Islet precursor cell (in vitro differentiated cells): ENCODE measurements at regions not wholly inside any gene's neighbourhood (a gene's known extent, or its start where the extent isn't known, plus 50 kb on each side); places are given as distances from the start of the nearest gene placed in this dataset.
"Not testable (repeated sequence)": the region's sequence is repeated elsewhere in the genome, so short reads cannot be mapped to it uniquely, and the experiment has no call there.

ENCODE experiments used
- DNase-seq: peaks from one replicate; pipeline ENCODE4 v3.0.0-alpha.2; 2018

DNA sequence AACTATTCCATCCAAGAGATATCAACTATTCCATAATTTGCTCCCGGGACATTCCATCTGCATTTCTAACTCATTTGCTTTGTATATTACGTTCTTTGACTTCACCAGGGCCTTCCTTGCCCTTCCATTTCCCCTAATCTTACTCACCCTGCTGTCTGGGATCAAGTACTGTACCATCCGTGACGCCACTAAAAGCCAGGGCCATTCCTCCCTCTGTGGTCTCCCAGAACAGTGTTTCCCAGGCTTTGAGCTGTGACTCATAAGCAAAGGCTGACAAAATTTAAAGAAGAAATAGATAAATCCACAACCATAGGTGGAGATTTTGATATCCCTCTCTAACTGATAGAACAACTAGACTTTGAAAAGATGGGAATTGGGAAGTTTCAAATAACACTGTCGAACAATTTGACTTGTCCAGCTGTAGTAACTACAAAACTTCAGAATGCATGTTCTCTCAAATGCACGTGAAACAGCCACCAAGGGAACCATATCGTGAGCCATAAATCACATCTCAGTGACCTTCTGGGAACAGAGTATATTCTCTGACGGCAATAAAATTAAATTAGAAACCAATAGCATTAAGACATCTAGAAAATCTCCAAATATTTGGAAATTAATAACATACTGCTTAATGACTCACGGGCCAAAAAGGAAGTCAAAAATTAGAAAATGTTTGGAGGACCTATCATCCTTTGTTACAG, 501.0 kb downstream of the SETD4 start:
- peak; percentile 73 for DNase-seq

DNA sequence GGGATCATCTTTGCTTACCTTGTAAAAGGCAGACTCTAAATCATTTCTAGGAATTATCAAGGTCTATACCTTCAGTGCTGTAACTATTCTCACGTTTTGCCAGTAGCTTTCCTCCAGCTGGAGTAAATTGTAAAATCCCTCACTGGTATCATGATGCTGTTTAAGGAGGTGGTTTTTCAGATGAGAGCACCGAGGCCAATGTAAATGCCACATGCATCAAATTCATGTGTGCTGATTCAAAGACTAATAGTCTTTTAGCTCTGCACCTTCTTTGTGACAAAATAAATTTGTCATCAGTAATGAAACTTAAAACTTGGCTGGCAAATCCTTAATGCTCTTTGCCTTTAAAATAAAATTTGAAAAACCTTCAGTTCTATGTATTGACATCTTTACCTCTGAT, 503.8 kb downstream of the SETD4 start:
- no peak for DNase-seq

DNA sequence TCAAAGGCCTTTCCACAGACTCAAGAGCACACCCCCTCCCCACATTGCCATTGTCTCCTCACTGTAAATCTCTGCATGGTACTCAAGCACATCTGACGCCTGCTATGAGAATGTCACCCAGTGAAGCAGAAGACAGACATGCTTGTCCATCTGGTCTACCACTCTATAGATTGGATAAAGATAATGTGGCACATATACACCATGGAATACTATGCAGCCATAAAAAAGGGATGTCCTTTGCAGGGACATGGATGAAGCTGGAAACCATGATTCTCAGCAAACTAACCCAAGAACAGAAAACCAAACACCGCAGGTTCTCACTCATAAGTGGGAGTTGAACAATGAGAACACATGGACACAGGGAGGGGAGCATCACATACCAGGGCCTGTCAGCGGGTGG, 503.4 kb upstream of the RUNX1 start:
- DNase-seq, result not testable (repeated sequence)

DNA sequence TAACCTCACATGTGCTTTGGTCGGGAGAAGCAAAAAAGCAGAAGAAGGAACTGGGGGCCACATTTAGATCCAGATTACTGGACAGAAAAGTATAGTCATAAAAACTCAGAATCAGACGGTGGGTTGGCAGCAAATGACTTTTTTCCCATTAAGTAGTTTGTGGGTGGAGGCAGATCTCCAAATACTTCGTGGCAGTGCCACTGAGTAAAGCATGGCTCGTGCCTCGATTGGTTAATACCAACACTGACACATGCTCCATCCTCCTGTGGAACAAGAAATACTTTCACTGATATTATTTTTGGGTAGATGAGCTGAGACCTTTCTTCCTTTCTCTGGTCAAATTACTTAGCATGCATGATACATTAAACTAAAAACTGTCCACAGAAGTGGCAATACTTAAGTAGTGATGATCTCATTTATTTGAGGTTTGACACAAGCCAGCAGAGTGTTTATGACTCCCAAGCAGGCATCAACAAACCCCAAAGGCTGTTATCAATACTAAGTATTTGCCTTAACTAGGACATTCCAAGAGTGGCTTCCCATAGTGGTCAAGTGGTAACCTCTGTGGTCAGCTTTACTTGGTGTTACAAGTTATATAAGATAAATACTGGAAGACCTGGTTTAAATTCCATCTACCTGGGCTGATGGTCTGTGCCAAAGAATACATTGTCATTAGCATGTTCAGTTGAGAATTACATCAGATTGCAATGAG, 500.0 kb upstream of the RUNX1 start:
- no peak for DNase-seq

DNA sequence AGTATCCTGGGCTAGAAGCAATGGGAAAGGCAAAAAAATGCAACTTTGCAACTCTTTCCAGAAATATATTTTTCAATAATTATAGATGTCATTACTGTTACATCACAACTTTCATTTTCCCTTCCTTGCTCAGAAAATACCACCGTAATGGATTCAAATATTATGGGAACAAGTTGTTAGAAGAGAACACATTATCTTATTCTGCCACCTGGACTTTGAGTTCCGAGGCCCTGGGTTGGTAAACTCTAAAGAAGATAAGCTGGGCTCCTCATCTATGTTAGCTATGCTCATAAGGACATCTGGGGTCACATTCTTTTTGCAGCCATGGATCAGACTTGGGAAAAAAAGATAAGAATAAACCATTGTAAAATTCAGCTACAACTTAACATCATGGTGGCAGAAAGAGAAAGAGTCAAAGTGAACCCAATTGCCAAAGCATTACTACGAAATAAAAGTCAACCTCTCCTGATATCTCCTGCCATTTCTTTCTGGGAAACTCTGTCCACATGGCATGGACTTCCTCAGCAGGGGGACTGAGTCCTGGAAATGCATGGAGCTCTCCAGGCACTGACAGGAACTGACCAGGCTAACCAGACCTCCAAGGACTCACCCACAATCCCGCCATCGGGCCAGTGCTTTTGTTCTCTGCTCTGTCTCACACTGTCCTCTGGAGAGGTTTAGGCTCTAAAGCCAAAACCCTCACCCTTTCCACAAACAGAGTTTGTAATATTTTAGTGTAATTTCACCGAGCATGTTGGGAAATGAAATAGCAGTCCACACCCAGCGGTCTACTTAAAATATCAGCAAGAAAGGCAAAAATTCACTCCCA, 499.1 kb upstream of the RUNX1 start:
- no peak for DNase-seq

DNA sequence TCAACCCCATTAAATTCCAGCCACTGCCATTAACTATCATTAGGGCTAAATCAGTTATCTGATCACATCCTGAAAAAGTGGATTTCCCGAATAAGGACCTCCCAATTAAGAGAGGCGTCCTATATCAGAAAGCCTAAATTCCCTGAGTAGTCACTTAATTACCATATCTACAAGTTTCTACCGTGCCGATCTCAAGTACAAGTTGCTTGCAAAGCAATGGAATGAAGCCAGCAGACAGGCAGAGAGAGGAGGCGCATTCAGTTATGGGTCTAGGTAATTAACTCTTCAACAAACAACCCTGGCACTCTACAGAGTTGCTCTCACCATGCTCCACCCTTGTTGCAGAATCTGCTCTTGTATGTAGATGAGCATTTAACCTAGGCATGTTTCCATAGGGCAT, 494.6 kb upstream of the RUNX1 start:
- no peak for DNase-seq

DNA sequence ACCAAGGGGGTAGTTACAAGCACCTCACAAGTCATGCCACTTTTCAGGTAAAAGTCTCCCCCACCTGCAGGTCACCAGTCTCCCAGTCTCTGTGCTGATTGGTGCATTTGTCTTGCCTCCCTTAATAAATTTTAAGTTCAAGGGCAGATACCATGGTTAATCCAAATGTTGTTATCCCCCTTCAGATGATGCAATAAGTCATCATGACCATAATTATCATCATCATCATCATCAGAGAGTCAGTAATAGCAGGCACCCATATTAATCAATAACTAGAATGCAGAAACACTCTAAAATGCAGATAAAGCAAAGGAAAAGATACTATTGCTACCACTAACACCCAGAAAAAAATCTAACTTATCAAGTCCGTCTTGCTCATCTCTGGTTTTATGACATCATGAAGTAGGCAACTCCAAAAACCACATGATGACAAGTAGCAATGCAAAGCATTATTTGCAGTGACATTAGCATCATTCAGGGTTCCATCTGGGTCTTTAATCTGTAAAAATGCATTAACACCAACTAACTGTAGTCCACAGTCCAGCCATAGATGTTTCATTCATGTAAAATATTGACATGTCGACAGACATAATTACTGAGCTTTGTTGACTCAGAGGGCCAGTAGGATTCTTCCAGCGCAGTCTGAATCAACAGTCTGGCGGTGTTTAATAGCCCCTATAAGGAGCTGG, 492.0 kb upstream of the RUNX1 start:
- DNase-seq, result no peak

DNA sequence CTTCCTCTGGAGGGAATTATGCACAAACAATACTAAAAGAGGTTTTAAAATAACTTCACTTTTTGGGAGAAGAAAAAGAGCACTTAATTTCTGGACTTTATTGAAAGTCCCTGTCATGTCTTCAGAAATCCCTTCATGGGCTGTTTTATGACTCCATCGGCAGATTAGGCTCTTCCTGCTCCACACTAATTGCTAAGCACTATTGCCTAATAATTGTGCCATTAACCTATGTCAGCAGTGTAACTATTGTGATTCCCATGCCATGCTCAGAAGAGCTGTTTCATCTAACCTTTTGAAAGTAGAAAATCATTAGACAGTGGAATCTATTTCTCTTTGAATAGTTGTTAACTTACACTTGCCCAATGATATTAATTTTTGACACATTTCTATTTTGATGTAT, 489.3 kb upstream of the RUNX1 start:
- no peak for DNase-seq

DNA sequence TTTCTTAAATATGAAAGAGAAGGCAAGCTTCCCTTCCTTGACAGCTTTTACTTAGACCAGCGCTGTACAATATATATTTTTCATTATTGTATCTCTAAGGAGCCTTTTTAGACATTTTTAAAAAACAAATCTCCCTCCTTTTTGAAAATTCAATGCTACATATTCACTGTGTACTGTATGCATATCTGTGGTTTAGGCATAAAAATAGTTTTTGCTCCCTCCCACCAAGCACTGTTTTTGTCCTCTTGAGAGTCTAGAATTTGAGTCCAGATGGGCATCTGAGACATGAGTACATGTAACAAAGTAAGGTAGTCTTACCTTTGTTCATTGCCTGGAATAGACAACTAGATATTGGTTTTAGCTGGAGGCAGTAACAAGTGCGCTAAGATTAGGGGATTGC, 488.5 kb upstream of the RUNX1 start:
- no peak for DNase-seq

DNA sequence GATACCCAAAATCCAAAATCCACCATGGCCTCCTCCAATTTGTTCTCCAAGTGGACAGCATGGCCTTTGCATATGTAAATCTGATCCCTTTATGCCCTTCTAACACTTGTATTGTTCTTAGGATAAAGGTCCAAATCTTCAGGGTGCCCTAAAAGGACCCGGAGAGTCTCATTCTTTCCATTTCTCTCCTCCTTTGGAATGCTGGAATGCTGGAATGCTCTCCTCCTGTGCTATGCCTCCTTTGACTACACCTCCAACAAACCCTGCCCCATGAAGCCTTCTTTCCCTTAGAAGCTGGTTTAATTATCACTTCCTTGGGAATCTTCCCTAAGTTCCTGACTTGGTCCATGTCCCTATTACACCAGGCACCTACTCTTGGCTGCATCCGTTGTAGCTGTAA, 484.8 kb upstream of the RUNX1 start:
- no peak for DNase-seq

DNA sequence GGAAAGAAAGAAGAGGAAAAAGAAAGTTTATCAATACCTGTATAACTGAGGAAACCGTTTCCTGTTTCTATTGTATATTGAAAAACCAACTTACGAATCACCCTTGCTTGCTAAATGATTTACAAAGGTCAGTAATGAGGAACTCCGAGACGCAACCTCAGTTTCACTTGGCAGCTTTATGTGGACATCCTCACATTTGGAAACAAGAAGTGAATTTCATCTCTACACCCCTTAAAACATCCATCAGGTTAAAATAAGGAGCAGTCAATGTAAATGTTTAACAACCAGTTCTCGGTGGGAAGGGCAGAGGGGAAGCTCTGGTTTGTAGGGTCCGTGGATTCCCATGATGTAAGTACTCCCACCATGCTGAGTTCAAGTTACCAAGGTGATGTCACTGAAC, 481.7 kb upstream of the RUNX1 start:
- DNase-seq, result no peak

DNA sequence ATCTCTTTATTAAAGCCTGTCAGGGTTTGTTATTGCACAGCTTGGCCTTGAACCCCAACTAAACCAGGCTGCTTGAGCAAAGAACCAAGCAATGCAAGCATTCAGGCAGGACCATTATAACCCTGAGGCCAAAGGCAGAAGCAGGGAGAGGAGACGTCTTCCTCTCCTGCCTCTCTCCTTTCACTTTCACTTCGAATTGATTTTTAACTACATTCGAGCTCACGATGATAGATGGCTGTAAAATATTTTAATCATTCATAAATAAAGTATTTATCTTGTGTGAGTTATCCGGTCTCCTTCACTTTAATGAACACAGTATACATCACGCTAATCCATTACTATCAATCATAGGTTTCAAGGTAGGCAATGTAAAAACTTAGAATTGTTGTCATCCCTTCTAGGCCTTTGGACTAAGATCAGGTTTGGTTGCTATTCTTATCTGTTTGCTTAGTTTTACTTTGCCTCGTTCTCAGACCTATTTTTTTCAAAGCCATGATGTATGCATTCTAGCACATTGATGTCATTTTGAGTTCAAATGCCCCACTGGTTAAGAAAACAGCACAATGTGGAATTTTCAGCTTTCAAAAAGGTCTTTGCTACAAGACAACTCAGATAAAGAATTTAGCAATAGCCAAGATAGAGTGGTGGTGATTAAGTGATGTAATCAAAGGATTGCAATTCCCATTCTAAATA, 480.2 kb upstream of the RUNX1 start:
- DNase-seq, result no peak

DNA sequence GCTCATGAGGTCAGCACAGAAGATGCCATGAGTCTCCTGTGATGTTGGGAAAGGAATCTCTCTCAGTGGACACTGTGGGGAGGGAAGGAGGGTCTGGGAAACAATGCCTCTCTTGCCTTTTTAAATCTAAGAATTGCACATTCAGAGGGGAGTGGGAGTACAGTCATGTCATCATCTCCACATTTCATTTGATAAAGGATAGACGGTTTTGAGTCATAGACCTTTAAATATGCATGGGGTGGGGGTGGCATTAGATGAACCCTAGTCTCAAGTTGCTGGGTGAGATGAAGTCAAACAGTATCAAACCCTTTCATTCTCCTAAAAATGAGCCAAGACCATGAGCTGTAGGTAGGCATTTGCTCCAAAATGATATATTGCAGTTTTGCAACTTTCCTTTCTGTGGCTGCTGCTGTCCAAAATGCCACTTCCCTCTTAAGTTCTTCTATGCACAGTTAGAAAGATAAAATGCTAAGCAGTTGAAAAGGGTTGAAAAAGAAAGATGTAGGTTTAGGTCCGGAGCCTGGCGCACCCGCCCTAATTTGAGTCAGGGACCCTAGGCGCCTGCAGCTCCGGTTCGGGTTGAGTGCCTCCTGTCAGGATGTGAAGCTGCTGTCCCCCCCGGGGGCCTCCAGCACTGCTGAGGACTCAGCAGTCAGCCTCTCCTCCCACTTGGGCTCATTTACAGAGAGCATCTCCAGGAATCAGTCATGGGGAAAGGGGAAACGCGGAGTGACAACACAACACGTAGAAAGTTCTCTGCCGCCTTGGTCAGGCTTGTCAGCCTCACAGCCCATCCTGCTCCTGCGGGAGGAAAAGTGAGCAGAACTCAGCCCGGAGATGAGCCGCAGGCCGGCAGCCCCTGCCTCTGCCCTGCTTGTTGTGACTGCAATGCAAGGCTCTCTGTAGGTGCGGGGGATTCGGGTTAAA, 479.3 kb upstream of the RUNX1 start:
- no peak for DNase-seq

DNA sequence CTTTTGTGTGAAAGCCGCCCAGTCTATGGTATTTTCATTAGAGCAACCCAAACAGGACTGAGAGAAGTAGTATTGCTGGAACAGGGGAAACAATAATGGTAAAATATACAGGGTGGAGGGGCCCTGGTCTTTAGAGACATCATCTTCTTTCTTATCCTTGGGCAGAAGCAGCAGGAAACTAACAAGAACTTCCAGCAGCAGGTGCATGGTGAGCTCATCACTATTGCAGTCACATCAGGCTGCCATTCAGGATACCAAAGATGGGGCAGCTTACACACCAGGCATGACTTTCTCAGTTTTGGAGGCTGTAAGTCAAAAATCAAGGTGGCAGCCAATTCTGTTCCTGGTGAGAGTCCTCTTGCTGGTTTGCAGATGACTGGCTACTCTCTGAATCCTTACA, 478.3 kb upstream of the RUNX1 start:
- no peak for DNase-seq

DNA sequence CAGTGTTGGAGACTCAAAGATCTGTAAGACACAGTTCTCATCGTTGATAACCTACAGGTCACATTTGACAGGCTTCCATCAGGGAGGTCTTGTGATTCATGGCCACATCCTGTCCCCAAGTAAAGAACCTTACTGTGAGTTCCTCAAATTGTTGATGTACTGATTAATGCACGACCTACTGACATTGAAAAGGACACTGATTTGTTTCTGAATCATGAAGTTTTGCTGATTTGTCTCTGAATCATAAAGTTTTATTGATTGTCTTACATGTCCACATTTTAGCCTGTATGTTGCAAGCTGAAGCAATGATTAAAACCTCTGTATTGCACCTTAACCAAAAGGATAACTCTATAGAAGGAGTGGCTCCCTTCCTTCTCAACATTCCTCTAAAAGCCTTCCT, 476.3 kb upstream of the RUNX1 start:
- DNase-seq, result no peak

DNA sequence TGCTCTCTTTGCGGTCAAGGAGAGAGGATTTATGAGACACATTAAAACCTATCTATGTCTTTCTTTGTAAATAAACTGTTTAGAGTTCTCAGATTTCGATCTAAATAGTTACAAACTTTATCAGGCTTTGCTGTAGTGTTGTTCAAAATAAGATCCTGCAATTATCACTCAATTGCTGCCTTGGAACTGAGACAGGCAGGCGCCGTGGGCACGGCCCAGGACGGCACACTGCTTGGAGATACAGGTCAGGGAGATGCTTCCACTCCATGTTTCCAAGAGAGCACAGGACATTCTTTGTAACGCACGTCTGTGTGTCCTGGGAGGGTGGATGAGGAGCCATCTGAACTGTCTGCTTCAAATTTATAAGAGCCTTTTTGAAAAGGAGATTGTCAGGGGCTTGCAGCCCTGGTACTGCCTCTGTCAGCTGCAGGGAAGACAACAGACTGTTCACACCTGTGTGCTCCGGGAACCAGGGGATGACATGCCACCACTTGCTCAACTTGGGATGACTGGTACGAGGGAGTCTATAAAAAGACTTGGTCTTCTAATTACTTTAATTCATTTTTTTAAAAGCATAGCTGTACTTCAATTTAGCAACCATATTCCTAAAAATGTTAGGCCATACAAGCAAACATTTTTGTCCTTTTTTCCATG, 472.9 kb upstream of the RUNX1 start:
- no peak for DNase-seq

DNA sequence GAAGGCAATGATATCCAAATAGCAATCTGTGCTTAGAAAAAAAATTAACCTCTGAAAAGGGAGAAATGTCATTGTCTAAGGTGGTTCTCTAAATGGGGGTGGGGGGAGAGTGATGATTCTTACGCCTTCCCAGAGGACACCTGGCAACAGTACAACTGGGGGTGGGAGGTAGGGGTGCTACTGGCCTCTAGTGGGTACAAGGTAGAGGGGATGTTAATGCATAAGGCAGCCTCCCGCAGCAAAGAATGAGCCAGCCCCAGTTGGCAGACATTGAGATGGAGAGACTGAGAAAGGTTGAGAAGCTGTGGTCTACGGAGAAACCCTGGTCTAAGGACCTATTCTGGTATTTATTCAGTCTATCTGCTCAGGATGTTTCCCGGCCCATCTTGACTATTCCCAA, 472.2 kb upstream of the RUNX1 start:
- DNase-seq, result no peak

DNA sequence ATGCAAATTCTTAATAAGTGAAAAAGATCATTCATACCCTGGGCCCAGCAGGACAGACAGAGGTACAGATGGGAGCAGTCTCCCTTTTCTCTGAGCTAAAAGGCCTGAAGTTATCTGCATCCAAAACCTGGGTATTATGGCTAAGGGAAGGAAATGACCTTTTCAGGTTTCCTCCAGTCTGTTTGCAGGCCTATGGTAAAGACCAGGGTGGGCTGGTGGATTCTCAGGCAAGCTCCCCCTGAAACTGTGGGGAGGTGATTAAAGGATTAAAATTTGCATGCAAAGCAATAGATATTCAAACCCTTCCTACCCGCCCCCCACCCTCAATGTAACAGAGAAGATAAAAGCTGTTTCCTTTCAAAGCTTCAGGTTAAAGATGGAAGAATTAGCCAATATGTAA, 471.8 kb upstream of the RUNX1 start:
- DNase-seq, result no peak

DNA sequence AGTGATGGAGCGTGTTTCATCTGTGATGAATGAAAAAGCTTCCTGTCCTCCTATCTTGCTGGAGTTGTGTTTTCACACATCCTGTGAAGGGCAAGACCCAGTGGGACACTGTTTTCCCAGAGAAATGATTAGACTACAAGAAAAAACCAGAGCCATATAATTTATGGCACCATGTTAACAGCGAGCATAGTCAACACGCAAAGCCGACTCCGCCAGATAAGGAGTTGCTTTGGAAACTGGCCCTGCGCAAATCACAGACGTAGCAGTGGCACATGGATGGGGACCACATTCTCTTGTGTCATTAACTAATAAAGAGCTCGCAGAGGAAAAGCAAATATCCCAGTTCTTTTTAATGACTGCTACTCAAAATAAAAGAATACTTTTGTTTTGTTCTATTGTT, 471.2 kb upstream of the RUNX1 start:
- no peak for DNase-seq

DNA sequence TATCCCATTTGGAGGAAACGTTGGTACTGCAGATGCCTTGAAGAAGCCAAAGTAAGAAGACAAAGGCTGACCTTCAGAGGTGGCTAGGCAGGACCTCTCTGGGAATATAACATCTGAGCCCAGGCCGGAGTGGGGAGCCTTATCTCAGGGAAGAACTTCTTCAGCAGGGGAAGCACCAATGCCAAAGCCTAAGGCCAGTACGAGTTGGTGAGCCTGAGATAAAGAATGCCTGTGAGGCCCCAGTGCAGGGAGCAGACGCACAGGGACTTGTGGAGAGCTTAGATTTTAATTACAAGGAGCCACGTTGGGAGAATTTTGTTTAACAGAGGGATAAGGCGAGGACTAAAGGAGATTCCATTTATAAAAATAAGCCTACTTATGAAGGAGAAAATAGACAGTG, 468.8 kb upstream of the RUNX1 start:
- no peak for DNase-seq

DNA sequence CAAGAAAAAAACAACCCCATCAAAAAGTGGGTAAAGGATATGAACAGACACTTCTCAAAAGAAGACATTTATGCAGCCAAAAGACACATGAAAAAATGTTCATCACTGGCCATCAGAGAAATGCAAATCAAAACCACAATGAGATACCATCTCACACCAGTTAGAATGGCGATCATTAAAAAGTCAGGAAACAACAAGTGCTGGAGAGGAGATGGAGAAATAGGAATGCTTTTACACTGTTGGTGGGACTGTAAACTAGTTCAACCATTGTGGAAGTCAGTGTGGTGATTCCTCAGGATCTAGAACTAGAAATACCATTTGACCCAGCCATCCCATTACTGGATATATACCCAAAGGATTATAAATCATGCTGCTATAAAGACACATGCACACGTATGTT, 467.2 kb upstream of the RUNX1 start:
- DNase-seq, result not testable (repeated sequence)
